GM23338 (cell line): ENCODE measurements at regions not wholly inside any gene's neighbourhood (a gene's known extent, or its start where the extent isn't known, plus 50 kb on each side); places are given as distances from the start of the nearest gene placed in this dataset.

Experiments
- ATAC-seq: fragments of 200-7000 bp; cut with Tn5 transposase; 3 replicates; pipeline ENCODE4 v1.9.1; 2020
- DNase-seq: peaks from one replicate; pipeline ENCODE4 v3.0.0-alpha.2; 2015; ENCODE audit warnings: low spot score
- H2AFZ ChIP-seq: fragments of 200-600 bp; sonication (generic); 2 replicates; pipeline ENCODE4 v1.8.0; 2016; ENCODE audit warnings: antibody characterized with exemption, mild to moderate bottlenecking, moderate library complexity
- H3F3A ChIP-seq: fragments of 200-600 bp; sonication (generic); replicated peaks from 2 replicates; pipeline ENCODE4 v1.8.0; 2017; ENCODE audit warnings: antibody characterized with exemption, mixed run types, low read depth
- H3K27ac ChIP-seq: fragments of 200-600 bp; sonication (generic); 2 replicates; pipeline ENCODE4 v1.6.1; 2016; ENCODE audit warnings: low read depth
- H3K27me3 ChIP-seq: fragments of 200-600 bp; sonication (generic); 2 replicates; pipeline ENCODE4 v1.8.0; 2016; ENCODE audit warnings: mild to moderate bottlenecking, mixed run types, moderate library complexity; ENCODE audit not compliant: insufficient read depth
- H3K36me3 ChIP-seq: fragments of 200-600 bp; sonication (generic); 2 replicates; pipeline ENCODE4 v1.8.0; 2016; ENCODE audit warnings: mild to moderate bottlenecking; ENCODE audit not compliant: insufficient read depth
- H3K4me1 ChIP-seq: fragments of 200-600 bp; sonication (generic); 2 replicates; pipeline ENCODE4 v1.8.0; 2016; ENCODE audit warnings: mild to moderate bottlenecking, moderate library complexity; ENCODE audit not compliant: insufficient read depth
- H3K4me2 ChIP-seq: fragments of 200-600 bp; sonication (generic); 2 replicates; pipeline ENCODE4 v1.7.1; 2017; ENCODE audit warnings: mixed run types
- H3K4me3 ChIP-seq: fragments of 200-600 bp; sonication (generic); 2 replicates; pipeline ENCODE4 v1.6.1; 2016; ENCODE audit warnings: mixed run types
- H3K79me2 ChIP-seq: fragments of 200-600 bp; sonication (generic); replicated peaks from 2 replicates; pipeline ENCODE4 v1.8.0; 2017; ENCODE audit warnings: mild to moderate bottlenecking; ENCODE audit not compliant: insufficient read depth
- H3K9me2 ChIP-seq: fragments of 200-600 bp; sonication (generic); 2 replicates; pipeline ENCODE4 v1.8.0; 2017; ENCODE audit not compliant: insufficient read depth
- H4K20me1 ChIP-seq: fragments of 200-600 bp; sonication (generic); replicated peaks from 2 replicates; pipeline ENCODE4 v1.8.0; 2017; ENCODE audit warnings: mild to moderate bottlenecking; ENCODE audit not compliant: insufficient read depth
- H3K27ac Mint-ChIP-seq: 2 replicates; pipeline ENCODE4 v1.8.0; 2020; ENCODE audit warnings: inconsistent platforms, mild to moderate bottlenecking, moderate library complexity, mixed read lengths
- H3K27me3 Mint-ChIP-seq: 3 replicates; pipeline ENCODE4 v1.8.0; 2022; ENCODE audit warnings: low read depth, mild to moderate bottlenecking, moderate library complexity, mixed read lengths, inconsistent platforms; ENCODE audit not compliant: insufficient read depth, poor library complexity
- H3K36me3 Mint-ChIP-seq: 3 replicates; pipeline ENCODE4 v1.8.0; 2021; ENCODE audit warnings: low read depth, mild to moderate bottlenecking, inconsistent platforms, moderate library complexity, mixed read lengths
- H3K4me1 Mint-ChIP-seq: 3 replicates; pipeline ENCODE4 v1.8.0; 2020; ENCODE audit warnings: mild to moderate bottlenecking, inconsistent platforms, mixed read lengths
- H3K4me3 Mint-ChIP-seq: 3 replicates; pipeline ENCODE4 v1.8.0; 2021; ENCODE audit warnings: moderate library complexity, mild to moderate bottlenecking, inconsistent platforms, mixed read lengths
- H3K9me3 Mint-ChIP-seq: 3 replicates; pipeline ENCODE4 v1.8.0; 2020; ENCODE audit warnings: moderate library complexity, mild to moderate bottlenecking, inconsistent platforms, mixed read lengths
- CTCF ChIP-seq, 2 experiments: fragments of 200-600 bp in 1 of 2; sonication (generic) in 1 of 2; conservative IDR thresholded peaks; 2 replicates each; pipeline versions ENCODE4 v1.5.1 to v1.6.1; 2016 to 2017; ENCODE audit warnings: antibody characterized with exemption in 2 of 2, low read depth in 2 of 2, mild to moderate bottlenecking in 2 of 2, moderate library complexity in 1 of 2
- ETS1 ChIP-seq: IDR thresholded peaks from 2 replicates; pipeline ENCODE4 v1.6.1; 2016; ENCODE audit warnings: antibody characterized with exemption
- EZH2 ChIP-seq: fragments of 200-600 bp; sonication (generic); IDR thresholded peaks from one replicate; pipeline ENCODE4 v1.8.0; 2017; ENCODE audit warnings: antibody characterized with exemption, mild to moderate bottlenecking, low read depth; ENCODE audit not compliant: unreplicated experiment
- JUNB ChIP-seq: IDR thresholded peaks from one replicate; pipeline ENCODE4 v1.6.1; 2016; ENCODE audit warnings: antibody characterized with exemption; ENCODE audit not compliant: unreplicated experiment
- NANOG ChIP-seq: IDR thresholded peaks from 2 replicates; pipeline ENCODE4 v1.6.1; 2016; ENCODE audit warnings: antibody characterized with exemption, borderline replicate concordance
- POLR2AphosphoS5 ChIP-seq: IDR thresholded peaks from 2 replicates; pipeline ENCODE4 v1.6.1; 2016; ENCODE audit warnings: antibody characterized with exemption, low read depth
- REST ChIP-seq: IDR thresholded peaks from one replicate; pipeline ENCODE4 v1.6.1; 2018; ENCODE audit warnings: antibody characterized with exemption; ENCODE audit not compliant: unreplicated experiment
- STAT1 ChIP-seq: IDR thresholded peaks from one replicate; pipeline ENCODE4 v1.6.1; 2016; ENCODE audit warnings: antibody characterized with exemption; ENCODE audit not compliant: unreplicated experiment
- ZNF114 ChIP-seq: fragments of 250-450 bp; sonication (Bioruptor Pico); IDR thresholded peaks from 2 replicates; pipeline ENCODE4 v1.5.0; 2020; ENCODE audit warnings: mild to moderate bottlenecking, moderate library complexity
- ZNF331 ChIP-seq: fragments of 250-450 bp; sonication (Bioruptor Pico); IDR thresholded peaks from 2 replicates; pipeline ENCODE4 v1.5.0; 2020; ENCODE audit warnings: low read depth, mild to moderate bottlenecking, moderate library complexity
- ZNF462 ChIP-seq: fragments of 250-450 bp; sonication (Bioruptor Pico); IDR thresholded peaks from 2 replicates; pipeline ENCODE4 v1.5.0; 2020; ENCODE audit warnings: mild to moderate bottlenecking, moderate library complexity

- no peak for TF ChIP-seq ZNF462 (CRISPR knock-in tag)
- TF ChIP-seq CTCF (conservative IDR thresholded peaks at IDR 0.05; ENCODE audit: low read depth in 2 of 2): no peak
- TF ChIP-seq STAT1: no peak
- no peak for TF ChIP-seq ETS1
- TF ChIP-seq EZH2: no peak
- TF ChIP-seq POLR2AphosphoS5: no peak
- TF ChIP-seq NANOG: no peak
These were observed 195.5 kb upstream of the KITLG start (continued) for GRCh38 chr12:88775742-88776151.

- DNase-seq (no peak), ATAC-seq (no peak)
- Histone ChIP-seq H3K4me3 (no peak overlapping the region), H4K20me1 (no peaks in the 10 kb centered on the region), H3K9me2 (0 out of 2 replicates have a peak, but pooled peaks cover 4% of the 10 kb centered on the region), H3K4me2 (no peak overlapping the region), H3K27ac (no peak overlapping the region), H3F3A (no peaks in the 10 kb centered on the region), H2AFZ (peak overlapping the region; percentile 57; the same call in 1 of the 2 replicates), H3K4me1 (peaks cover 18% of the 10 kb centered on the region; the same call in 1 of the 2 replicates), H3K27me3 (no peaks in the 10 kb centered on the region), H3K36me3 (no peaks in the 10 kb centered on the region), H3K79me2 (no peaks in the 10 kb centered on the region)
- H3K36me3 Mint-ChIP-seq: no peaks in the 10 kb centered on the region; the same call in 1 of the 3 replicates
- no peak overlapping the region for H3K4me3 Mint-ChIP-seq
- no peak overlapping the region for H3K27ac Mint-ChIP-seq
- peaks cover 24% of the 10 kb centered on the region for H3K4me1 Mint-ChIP-seq
- no peaks in the 10 kb centered on the region for H3K9me3 Mint-ChIP-seq
- H3K27me3 Mint-ChIP-seq: no peaks in the 10 kb centered on the region
- TF ChIP-seq EZH2 (no peak), JUNB (no peak), REST (no peak), ZNF331 (CRISPR knock-in tag) (no peak), NANOG (no peak), STAT1 (no peak), ZNF114 (CRISPR knock-in tag) (no peak)
These were observed 187.4 kb upstream of the KITLG start for GRCh38 chr12:88767699-88768098.
